Neural cell (in vitro differentiated cells): ENCODE measurements at regions not wholly inside any gene's neighbourhood (a gene's known extent, or its start where the extent isn't known, plus 50 kb on each side); places are given as distances from the start of the nearest gene placed in this dataset.

Experiments
- H2AFZ ChIP-seq: fragments of 200-600, 300-800 bp; sonication (generic), shearing (Covaris generic); 2 replicates; pipeline ENCODE4 v1.6.0; 2014; ENCODE audit warnings: low read depth, mild to moderate bottlenecking, antibody characterized with exemption, low read length, moderate library complexity
- H3F3A ChIP-seq: fragments of 200-600 bp; shearing (Covaris generic); 2 replicates; pipeline ENCODE4 v1.6.1; 2016; ENCODE audit warnings: mild to moderate bottlenecking, moderate library complexity, mixed read lengths, antibody characterized with exemption, low read length; ENCODE audit not compliant: insufficient read depth, poor library complexity, severe bottlenecking
- H3K27ac ChIP-seq: fragments of 200-600, 300-800 bp; sonication (generic), shearing (Covaris generic); 2 replicates; pipeline ENCODE4 v1.5.1; 2014; ENCODE audit warnings: mild to moderate bottlenecking, low read length, moderate library complexity
- H3K27me3 ChIP-seq: fragments of 300-800, 200-600 bp; sonication (generic), shearing (Covaris generic); 2 replicates; pipeline ENCODE4 v1.6.0; 2014; ENCODE audit warnings: mild to moderate bottlenecking, low read depth, low read length, moderate library complexity; ENCODE audit not compliant: insufficient read depth
- H3K36me3 ChIP-seq: fragments of 300-800, 200-600 bp; sonication (generic), shearing (Covaris generic); 2 replicates; pipeline ENCODE4 v1.5.1; 2014; ENCODE audit warnings: mild to moderate bottlenecking, antibody characterized with exemption, low read length, moderate library complexity; ENCODE audit not compliant: insufficient read depth
- H3K4me2 ChIP-seq: fragments of 300-800, 200-600 bp; sonication (generic), shearing (Covaris generic); 2 replicates; pipeline ENCODE4 v1.6.0; 2014; ENCODE audit warnings: mild to moderate bottlenecking, low read length
- H3K4me3 ChIP-seq: fragments of 300-800, 200-600 bp; sonication (generic), shearing (Covaris generic); 2 replicates; pipeline ENCODE4 v1.5.1; 2014; ENCODE audit warnings: mild to moderate bottlenecking, low read length, moderate library complexity
- H3K79me2 ChIP-seq: fragments of 200-600 bp; shearing (Covaris generic); replicated peaks from 2 replicates; pipeline ENCODE4 v1.6.0; 2014; ENCODE audit warnings: mild to moderate bottlenecking, low read length, moderate library complexity; ENCODE audit not compliant: insufficient read depth
- H3K9ac ChIP-seq: fragments of 300-800, 200-600 bp; sonication (generic), shearing (Covaris generic); 2 replicates; pipeline ENCODE4 v1.6.1; 2016; ENCODE audit warnings: mild to moderate bottlenecking, low read length, mixed read lengths
- H3K9me2 ChIP-seq: fragments of 200-600 bp; shearing (Covaris generic); 2 replicates; pipeline ENCODE4 v1.6.1; 2016; ENCODE audit warnings: mild to moderate bottlenecking, low read length, mixed read lengths; ENCODE audit not compliant: insufficient read depth
- H3K9me3 ChIP-seq: fragments of 200-600, 300-800 bp; sonication (generic), shearing (Covaris generic); 2 replicates; pipeline ENCODE4 v1.6.1; 2016; ENCODE audit warnings: mild to moderate bottlenecking, mixed run types, low read length, moderate library complexity, mixed read lengths
- H4K20me1 ChIP-seq: fragments of 200-600 bp; shearing (Covaris generic); 2 replicates; pipeline ENCODE4 v1.6.1; 2016; ENCODE audit warnings: mild to moderate bottlenecking, mixed run types; ENCODE audit not compliant: insufficient read depth
- CTCF ChIP-seq: fragments of 450-650 bp; IDR thresholded peaks from 2 replicates; pipeline ENCODE4 v1.5.1; 2014; ENCODE audit warnings: antibody characterized with exemption, mild to moderate bottlenecking, moderate library complexity; ENCODE audit not compliant: poor library complexity, severe bottlenecking
- EP300 ChIP-seq: fragments of 450-650 bp; conservative IDR thresholded peaks from 2 replicates; pipeline ENCODE4 v1.6.1; 2014; ENCODE audit warnings: antibody characterized with exemption, mild to moderate bottlenecking, moderate library complexity; ENCODE audit not compliant: poor library complexity, severe bottlenecking
- EZH2 ChIP-seq: fragments of 200-600, 300-800 bp; shearing (Covaris generic), sonication (generic); IDR thresholded peaks from 2 replicates; pipeline ENCODE4 v1.6.1; 2014; ENCODE audit warnings: antibody characterized with exemption, low read length, borderline replicate concordance, mild to moderate bottlenecking; ENCODE audit not compliant: insufficient read depth, poor library complexity, severe bottlenecking
- MXI1 ChIP-seq: fragments of 450-650 bp; conservative IDR thresholded peaks from 2 replicates; pipeline ENCODE4 v1.6.1; 2014; ENCODE audit warnings: antibody characterized with exemption, mild to moderate bottlenecking; ENCODE audit not compliant: poor library complexity, severe bottlenecking
- POLR2AphosphoS5 ChIP-seq: IDR thresholded peaks from 2 replicates; pipeline ENCODE4 v1.6.1; 2012
- RAD21 ChIP-seq: fragments of 450-650 bp; conservative IDR thresholded peaks from 2 replicates; pipeline ENCODE4 v1.6.1; 2014; ENCODE audit warnings: antibody characterized with exemption, mild to moderate bottlenecking, moderate library complexity
- SMC3 ChIP-seq: fragments of 450-650 bp; conservative IDR thresholded peaks from 2 replicates; pipeline ENCODE4 v1.6.1; 2014; ENCODE audit warnings: antibody characterized with exemption, mild to moderate bottlenecking, moderate library complexity; ENCODE audit not compliant: poor library complexity
- TAF1 ChIP-seq: IDR thresholded peaks from 2 replicates; pipeline ENCODE4 v1.6.1; 2012; ENCODE audit warnings: low read depth
- TF ChIP-seq, protein P1 (sequence below): IDR thresholded peaks from 2 replicates; pipeline ENCODE4 v1.6.1; 2012; ENCODE audit warnings: borderline replicate concordance

DNA sequence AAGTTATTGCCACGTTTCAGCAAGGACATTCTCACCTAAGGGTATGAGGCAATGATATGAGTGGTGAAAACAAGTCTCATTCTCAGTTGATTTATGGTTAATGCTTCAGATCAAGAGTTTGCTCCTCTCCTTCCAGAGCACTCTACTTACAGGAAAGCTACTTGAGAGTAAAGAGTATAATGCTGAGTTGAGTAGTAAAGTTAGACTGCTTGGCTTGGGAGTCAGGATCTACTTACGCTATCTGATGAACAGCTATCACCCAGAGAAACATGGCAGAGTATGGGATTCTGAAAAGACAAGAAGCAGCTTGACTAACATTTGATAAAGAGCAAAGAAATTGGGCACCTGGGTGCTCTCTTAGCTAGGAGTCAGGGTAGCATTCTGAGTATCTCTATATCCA, 211.8 kb downstream of the GLUD2 start:
- Histone ChIP-seq H3K9me3 (no peaks in the 10 kb centered on the region), H3K9me2 (no peaks in the 10 kb centered on the region), H3K4me3 (no peak overlapping the region), H4K20me1 (no peaks in the 10 kb centered on the region), H2AFZ (no peak overlapping the region), H3K27me3 (no peaks in the 10 kb centered on the region), H3K4me2 (no peak overlapping the region), H3K27ac (no peak overlapping the region), H3K9ac (no peak overlapping the region), H3F3A (no peaks in the 10 kb centered on the region), H3K36me3 (no peaks in the 10 kb centered on the region), H3K79me2 (no peaks in the 10 kb centered on the region)
- no peak for TF ChIP-seq TAF1
- TF ChIP-seq POLR2AphosphoS5 = no peak
- no peak for TF ChIP-seq MXI1
- no peak for TF ChIP-seq EP300
- no peak for TF ChIP-seq RAD21
- TF ChIP-seq EZH2 = no peak
- TF ChIP-seq, protein P1, sequence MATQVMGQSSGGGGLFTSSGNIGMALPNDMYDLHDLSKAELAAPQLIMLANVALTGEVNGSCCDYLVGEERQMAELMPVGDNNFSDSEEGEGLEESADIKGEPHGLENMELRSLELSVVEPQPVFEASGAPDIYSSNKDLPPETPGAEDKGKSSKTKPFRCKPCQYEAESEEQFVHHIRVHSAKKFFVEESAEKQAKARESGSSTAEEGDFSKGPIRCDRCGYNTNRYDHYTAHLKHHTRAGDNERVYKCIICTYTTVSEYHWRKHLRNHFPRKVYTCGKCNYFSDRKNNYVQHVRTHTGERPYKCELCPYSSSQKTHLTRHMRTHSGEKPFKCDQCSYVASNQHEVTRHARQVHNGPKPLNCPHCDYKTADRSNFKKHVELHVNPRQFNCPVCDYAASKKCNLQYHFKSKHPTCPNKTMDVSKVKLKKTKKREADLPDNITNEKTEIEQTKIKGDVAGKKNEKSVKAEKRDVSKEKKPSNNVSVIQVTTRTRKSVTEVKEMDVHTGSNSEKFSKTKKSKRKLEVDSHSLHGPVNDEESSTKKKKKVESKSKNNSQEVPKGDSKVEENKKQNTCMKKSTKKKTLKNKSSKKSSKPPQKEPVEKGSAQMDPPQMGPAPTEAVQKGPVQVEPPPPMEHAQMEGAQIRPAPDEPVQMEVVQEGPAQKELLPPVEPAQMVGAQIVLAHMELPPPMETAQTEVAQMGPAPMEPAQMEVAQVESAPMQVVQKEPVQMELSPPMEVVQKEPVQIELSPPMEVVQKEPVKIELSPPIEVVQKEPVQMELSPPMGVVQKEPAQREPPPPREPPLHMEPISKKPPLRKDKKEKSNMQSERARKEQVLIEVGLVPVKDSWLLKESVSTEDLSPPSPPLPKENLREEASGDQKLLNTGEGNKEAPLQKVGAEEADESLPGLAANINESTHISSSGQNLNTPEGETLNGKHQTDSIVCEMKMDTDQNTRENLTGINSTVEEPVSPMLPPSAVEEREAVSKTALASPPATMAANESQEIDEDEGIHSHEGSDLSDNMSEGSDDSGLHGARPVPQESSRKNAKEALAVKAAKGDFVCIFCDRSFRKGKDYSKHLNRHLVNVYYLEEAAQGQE = no peak
- TF ChIP-seq SMC3 = no peak
- no peak for TF ChIP-seq CTCF

DNA sequence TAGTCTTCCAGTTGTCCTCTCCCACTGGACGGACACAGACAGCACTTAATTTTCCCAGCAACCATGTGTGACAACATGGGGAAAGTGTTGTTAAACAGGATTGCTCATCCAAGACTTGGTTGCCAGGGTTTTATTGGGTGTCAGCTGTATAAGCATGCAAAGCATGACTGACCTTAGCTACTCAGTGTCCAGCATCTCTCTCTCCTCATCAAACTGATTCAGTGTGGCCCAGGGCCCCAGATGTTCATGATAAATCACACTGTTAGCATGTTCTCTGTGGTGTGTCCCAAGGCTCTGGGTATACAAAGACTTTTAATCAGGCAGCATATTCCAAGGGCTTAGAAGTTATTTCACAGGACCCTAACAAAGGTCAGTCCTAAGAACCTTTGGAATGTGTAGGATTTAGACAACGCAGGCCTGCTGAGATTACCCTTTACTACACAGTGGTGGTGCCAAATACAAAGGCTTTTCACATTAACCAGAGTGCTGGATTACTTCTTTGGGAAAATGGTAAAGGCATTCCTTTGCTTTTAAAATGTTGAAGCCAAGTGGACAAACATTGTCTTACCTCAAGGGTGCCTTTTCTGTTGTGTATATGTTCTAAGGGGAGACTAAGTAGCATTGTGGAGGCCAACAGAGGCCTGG, 213.3 kb downstream of the GLUD2 start:
- H3K79me2 ChIP-seq = no peaks in the 10 kb centered on the region
- H3K4me3 ChIP-seq = no peak overlapping the region
- no peak for TF ChIP-seq POLR2AphosphoS5
- no peak for TF ChIP-seq CTCF
- no peak for TF ChIP-seq SMC3
- TF ChIP-seq MXI1 = no peak
- no peak for TF ChIP-seq EZH2

More for the DNA sequence above, 213.3 kb downstream of the GLUD2 start:
- H3K9ac ChIP-seq = no peak overlapping the region
- no peak overlapping the region for H2AFZ ChIP-seq
- no peak overlapping the region for H3K4me2 ChIP-seq
- H3K27me3 ChIP-seq = no peaks in the 10 kb centered on the region
- H3F3A ChIP-seq = no peaks in the 10 kb centered on the region
- no peaks in the 10 kb centered on the region for H3K9me3 ChIP-seq
- H4K20me1 ChIP-seq = no peaks in the 10 kb centered on the region
- H3K36me3 ChIP-seq = no peaks in the 10 kb centered on the region
- H3K27ac ChIP-seq = no peak overlapping the region
- no peaks in the 10 kb centered on the region for H3K9me2 ChIP-seq
